ENCODE measurements at regions not wholly inside any gene's neighbourhood (a gene's known extent, or its start where the extent isn't known, plus 50 kb on each side); places are given as distances from the start of the nearest gene placed in this dataset.
"Not testable (repeated sequence)": the region's sequence is repeated elsewhere in the genome, so short reads cannot be mapped to it uniquely, and the experiment has no call there.

- TF ChIP-seq SP2 (IDR thresholded peaks at IDR 0.05; ENCODE audit: low read length); ZNF274 (IDR thresholded peaks at IDR 0.05; ENCODE audit: borderline replicate concordance, extremely low read depth, low read length); CTCF (IDR thresholded peaks at IDR 0.05; ENCODE audit: control extremely low read depth in 1 of 3, insufficient read depth in 1 of 3, low read depth in 1 of 3, low read length in 3 of 3); SUZ12 (IDR thresholded peaks at IDR 0.05; ENCODE audit: low read length); KDM1A (IDR thresholded peaks at IDR 0.05; ENCODE audit: borderline replicate concordance, low read length); TAF7 (optimal IDR thresholded peaks at IDR 0.05; ENCODE audit: borderline replicate concordance, low read depth, low read length); GTF2F1 (IDR thresholded peaks at IDR 0.05; ENCODE audit: borderline replicate concordance, low read depth, low read length): not testable (repeated sequence)
Observed at GRCh38 chr7:149949863-149950577, 76.3 kb downstream of the ATP6V0E2 start.
